K562 (cell line): ENCODE measurements at regions not wholly inside any gene's neighbourhood (a gene's known extent, or its start where the extent isn't known, plus 50 kb on each side); places are given as distances from the start of the nearest gene placed in this dataset.

Experiments used
- ATAC-seq: fragments of 200-7000 bp; cut with Tn5 transposase; 3 replicates; pipeline ENCODE4 v1.9.1; 2020; ENCODE audit warnings: moderate library complexity
- BruUV-seq: library from RNA; stranded (reverse); fragments of 400-500 nt; replicated peaks from 2 replicates; lab custom pipeline; 2021; lab: Mats Ljungman, UMichigan
- CTCF ChIA-PET: fragments of 300-600 bp; formaldehyde crosslinking; extraction: SDS; loops from one replicate; lab custom pipeline; 2021; ENCODE audit warnings: low intra/inter-chr PET ratio; lab: Yijun Ruan, JAX
- POLR2A ChIA-PET: fragments of 300-600, 350-650 bp; sonication (Branson Sonifier 250); formaldehyde crosslinking; extraction: SDS; loops from one replicate; lab custom pipeline; 2021; ENCODE audit warnings: antibody characterized with exemption, inconsistent platforms; lab: Yijun Ruan, JAX
- DNase-seq, 4 experiments: peaks; one replicate each; pipeline versions ENCODE4 v3.0.0 to v3.0.0-alpha.2; 2011 to 2018; ENCODE audit warnings: low spot score in 3 of 4, mixed read lengths in 3 of 4; ENCODE audit errors: extremely low read depth in 1 of 4
- FAIRE-seq: peaks from 2 replicates; lab custom pipeline; 2011; peaks lifted over from hg19 to GRCh38; lab: Jason Lieb, UNC
- H2AFZ ChIP-seq: 2 replicates; pipeline ENCODE4 v1.6.0; 2011; ENCODE audit warnings: low read depth, low read length, control low read depth, inconsistent platforms
- H3K27ac ChIP-seq: fragments of 200-600 bp; 3 replicates; pipeline ENCODE4 v1.8.0; 2011; ENCODE audit warnings: low read depth, mild to moderate bottlenecking, control low read depth, inconsistent platforms, low read length, moderate library complexity, mixed read lengths; ENCODE audit errors: extremely low read depth
- H3K27me3 ChIP-seq, 2 experiments: fragments of 300-600 bp in 1 of 2; 2 replicates in 1 of 2; 3 replicates in 1 of 2; pipeline versions ENCODE4 v1.6.0 to v1.8.0; 2011; ENCODE audit warnings: inconsistent platforms in 2 of 2, low read length in 2 of 2, mild to moderate bottlenecking in 1 of 2, mixed read lengths in 1 of 2, moderate library complexity in 1 of 2; ENCODE audit not compliant: control insufficient read depth in 2 of 2, insufficient read depth in 2 of 2
- H3K36me3 ChIP-seq: fragments of 300-600 bp; 3 replicates; pipeline ENCODE4 v1.8.0; 2011; ENCODE audit warnings: mild to moderate bottlenecking, low read length, inconsistent platforms; ENCODE audit not compliant: control insufficient read depth, insufficient read depth
- H3K4me1 ChIP-seq, 2 experiments: fragments of 200-600 bp in 1 of 2; replicated peaks in 1 of 2; 2 replicates in 1 of 2; 3 replicates in 1 of 2; pipeline versions ENCODE4 v1.5.1 to v1.8.0; 2011; ENCODE audit warnings: inconsistent platforms in 2 of 2, low read length in 2 of 2, mild to moderate bottlenecking in 1 of 2, mixed read lengths in 1 of 2, moderate library complexity in 1 of 2; ENCODE audit not compliant: control insufficient read depth in 2 of 2, insufficient read depth in 2 of 2
- H3K4me2 ChIP-seq: 2 replicates; pipeline ENCODE4 v1.6.1; 2011; ENCODE audit warnings: low read length, control low read depth, inconsistent platforms, mixed read lengths; ENCODE audit not compliant: insufficient read depth
- H3K4me3 ChIP-seq: fragments of 200-600 bp; sonication (generic), shearing (Covaris generic); 2 replicates; pipeline ENCODE4 v1.5.1; 2016; ENCODE audit warnings: control low read depth, inconsistent platforms
- H3K79me2 ChIP-seq: fragments of 200-600 bp; 3 replicates; pipeline ENCODE4 v1.8.0; 2011; ENCODE audit warnings: low read length, inconsistent platforms; ENCODE audit not compliant: control insufficient read depth, insufficient read depth
- H3K9ac ChIP-seq, 2 experiments: 2 replicates each; pipeline versions ENCODE4 v1.6.0 to v1.6.1; 2011; ENCODE audit warnings: low read depth in 2 of 2, low read length in 2 of 2, control low read depth in 1 of 2, inconsistent platforms in 1 of 2, mild to moderate bottlenecking in 1 of 2, mixed read lengths in 1 of 2; ENCODE audit not compliant: insufficient read depth in 1 of 2
- H3K9me1 ChIP-seq: one replicate; pipeline ENCODE4 v1.6.0; 2011; ENCODE audit warnings: inconsistent platforms, mild to moderate bottlenecking, low read length, moderate library complexity; ENCODE audit not compliant: control insufficient read depth, insufficient read depth
- H3K9me3 ChIP-seq: replicated peaks from 2 replicates; pipeline ENCODE4 v1.5.1; 2011; ENCODE audit warnings: low read depth, low read length, inconsistent platforms; ENCODE audit not compliant: control insufficient read depth, insufficient read depth
- H4K20me1 ChIP-seq: replicated peaks from 2 replicates; pipeline ENCODE4 v1.6.1; 2011; ENCODE audit warnings: low read length, inconsistent platforms, mixed read lengths; ENCODE audit not compliant: control insufficient read depth, insufficient read depth
- BCL6 ChIP-seq: fragments of 250-450 bp; sonication (Bioruptor Pico); IDR thresholded peaks from 2 replicates; pipeline ENCODE4 v1.4.0; 2020
- DACH1 ChIP-seq: fragments of 450-650 bp; IDR thresholded peaks from 2 replicates; pipeline ENCODE4 v1.6.1; 2018; ENCODE audit not compliant: partially characterized antibody
- HMG20B ChIP-seq: fragments of 250-450 bp; sonication (Bioruptor Pico); IDR thresholded peaks from 2 replicates; pipeline ENCODE4 v1.5.0; 2021; ENCODE audit warnings: mild to moderate bottlenecking
- MCM7 ChIP-seq, 2 experiments: fragments of 450-650 bp; IDR thresholded peaks; 2 replicates each; pipeline ENCODE4 v1.6.1; 2016 to 2018
- NFXL1 ChIP-seq: fragments of 450-650 bp; formaldehyde crosslinking; IDR thresholded peaks from 2 replicates; pipeline ENCODE4 v1.4.0; 2021; ENCODE audit warnings: mild to moderate bottlenecking
- POLR3G ChIP-seq: IDR thresholded peaks from 2 replicates; pipeline ENCODE4 v1.6.1; 2011; ENCODE audit not compliant: insufficient read length, insufficient replicate concordance; ENCODE audit errors: extremely low read depth
- PURB ChIP-seq: sonication (generic); formaldehyde crosslinking; IDR thresholded peaks from 2 replicates; pipeline ENCODE4 v1.9.0; 2021; ENCODE audit warnings: low read depth, mild to moderate bottlenecking, missing genetic modification reagents
- ZNF778 ChIP-seq: fragments of 450-650 bp; formaldehyde crosslinking; IDR thresholded peaks from 2 replicates; pipeline ENCODE4 v1.4.0; 2020; ENCODE audit warnings: mild to moderate bottlenecking, moderate library complexity
- WGBS: fragments of 100-300 bp; shearing (Covaris generic); methylation state at CpG from one replicate; pipeline ENCODE4 v1.1.6; 2016; ENCODE audit warnings: low coverage, mixed read lengths; ENCODE audit not compliant: insufficient coverage; ENCODE audit errors: missing lambda C conversion rate; 5-methylcytosine and 5-hydroxymethylcytosine counted together
- in situ Hi-C: fragments of 300-500 bp; cut with MboI; formaldehyde crosslinking; loops from 4 replicates; pipeline ENCODE4 v1.15.0; 2018; ENCODE audit warnings: inconsistent platforms, mixed read lengths
- intact Hi-C: fragments of 100-400 bp; cut with micrococcal nuclease; formaldehyde crosslinking; loops from 2 replicates; pipeline ENCODE4 v1.14.2; 2022
- TF ChIP-seq, protein P1 (sequence below): fragments of 450-650 bp; IDR thresholded peaks from 2 replicates; pipeline ENCODE4 v1.6.1; 2017; ENCODE audit warnings: antibody characterized with exemption

DNA sequence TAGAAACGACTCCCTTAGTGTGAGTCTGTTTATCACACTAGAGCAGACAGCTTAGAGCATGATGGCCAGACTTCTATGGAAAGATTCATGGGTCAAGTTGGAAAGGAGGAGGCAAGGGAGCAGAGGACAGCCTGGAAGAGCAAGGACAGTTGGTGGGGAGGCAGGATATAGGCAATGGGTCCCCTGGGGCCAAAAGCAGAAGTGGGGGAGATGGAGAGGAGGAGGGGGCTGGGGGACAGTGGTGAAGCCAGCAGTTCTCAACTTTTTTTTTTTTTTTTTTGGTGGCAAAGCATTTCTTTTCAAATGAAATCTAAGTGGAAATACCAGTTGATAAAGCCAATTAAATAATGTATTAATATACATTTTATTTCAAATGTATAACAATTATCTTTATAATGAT lies 197.9 kb downstream of the HRH4 start:
- Histone ChIP-seq H3K79me2 (no peaks in the 10 kb centered on the region), H3K27ac (no peak overlapping the region), H2AFZ (no peak overlapping the region)
- no peak for FAIRE-seq
- CTCF ChIA-PET, result no interaction called here
- TF ChIP-seq NFXL1 (CRISPR knock-in tag) (no peak), ZNF778 (no peak), BCL6 (CRISPR knock-in tag) (no peak), PURB (CRISPR knock-in tag) (no peak), MCM7 (IDR thresholded peaks at IDR 0.05) (no peak), HMG20B (CRISPR knock-in tag) (no peak), DACH1 (no peak), POLR3G (no peak)
- TF ChIP-seq, protein P1, sequence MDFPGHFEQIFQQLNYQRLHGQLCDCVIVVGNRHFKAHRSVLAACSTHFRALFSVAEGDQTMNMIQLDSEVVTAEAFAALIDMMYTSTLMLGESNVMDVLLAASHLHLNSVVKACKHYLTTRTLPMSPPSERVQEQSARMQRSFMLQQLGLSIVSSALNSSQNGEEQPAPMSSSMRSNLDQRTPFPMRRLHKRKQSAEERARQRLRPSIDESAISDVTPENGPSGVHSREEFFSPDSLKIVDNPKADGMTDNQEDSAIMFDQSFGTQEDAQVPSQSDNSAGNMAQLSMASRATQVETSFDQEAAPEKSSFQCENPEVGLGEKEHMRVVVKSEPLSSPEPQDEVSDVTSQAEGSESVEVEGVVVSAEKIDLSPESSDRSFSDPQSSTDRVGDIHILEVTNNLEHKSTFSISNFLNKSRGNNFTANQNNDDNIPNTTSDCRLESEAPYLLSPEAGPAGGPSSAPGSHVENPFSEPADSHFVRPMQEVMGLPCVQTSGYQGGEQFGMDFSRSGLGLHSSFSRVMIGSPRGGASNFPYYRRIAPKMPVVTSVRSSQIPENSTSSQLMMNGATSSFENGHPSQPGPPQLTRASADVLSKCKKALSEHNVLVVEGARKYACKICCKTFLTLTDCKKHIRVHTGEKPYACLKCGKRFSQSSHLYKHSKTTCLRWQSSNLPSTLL, result no peak
- TF ChIP-seq, all 486 proteins: peak for 0
- H4K20me1 ChIP-seq, result no peaks in the 10 kb centered on the region
- no peaks in the 10 kb centered on the region for H3K36me3 ChIP-seq
- in situ Hi-C loops, result no loop called here
- no peaks in the 10 kb centered on the region for H3K9me3 ChIP-seq
- POLR2A ChIA-PET, result no interaction called here
- no peak overlapping the region for H3K4me3 ChIP-seq
- no peak overlapping the region for H3K9ac ChIP-seq
- H3K4me2 ChIP-seq, result no peak overlapping the region
- BruUV-seq, result no TSS peak
- H3K4me1 ChIP-seq, result no peaks in the 10 kb centered on the region
- whole genome bisulfite sequencing, result 0% methylated on average over 1 of the region's 1 CpG
- 0 out of 5 replicates have a peak, but pooled peaks cover 0 to 6% of the 10 kb centered on the region in 2 experiments for H3K27me3 ChIP-seq
- DNase-seq (no peak), ATAC-seq (no peak)
- no peaks in the 10 kb centered on the region for H3K9me1 ChIP-seq
- intact Hi-C loops, result no loop called here
